K562 (cell line): ENCODE measurements at regions not wholly inside any gene's neighbourhood (a gene's known extent, or its start where the extent isn't known, plus 50 kb on each side); places are given as distances from the start of the nearest gene placed in this dataset.

Experiments used
- ATAC-seq: fragments of 200-7000 bp; cut with Tn5 transposase; 3 replicates; pipeline ENCODE4 v1.9.1; 2020; ENCODE audit warnings: moderate library complexity
- BruUV-seq: library from RNA; stranded (reverse); fragments of 400-500 nt; replicated peaks from 2 replicates; lab custom pipeline; 2021; lab: Mats Ljungman, UMichigan
- CTCF ChIA-PET: fragments of 300-600 bp; formaldehyde crosslinking; extraction: SDS; loops from one replicate; lab custom pipeline; 2021; ENCODE audit warnings: low intra/inter-chr PET ratio; lab: Yijun Ruan, JAX
- POLR2A ChIA-PET: fragments of 300-600, 350-650 bp; sonication (Branson Sonifier 250); formaldehyde crosslinking; extraction: SDS; loops from one replicate; lab custom pipeline; 2021; ENCODE audit warnings: antibody characterized with exemption, inconsistent platforms; lab: Yijun Ruan, JAX
- DNase-seq, 4 experiments: peaks; one replicate each; pipeline versions ENCODE4 v3.0.0 to v3.0.0-alpha.2; 2011 to 2018; ENCODE audit warnings: low spot score in 3 of 4, mixed read lengths in 3 of 4; ENCODE audit errors: extremely low read depth in 1 of 4
- FAIRE-seq: peaks from 2 replicates; lab custom pipeline; 2011; peaks lifted over from hg19 to GRCh38; lab: Jason Lieb, UNC
- H2AFZ ChIP-seq: 2 replicates; pipeline ENCODE4 v1.6.0; 2011; ENCODE audit warnings: low read depth, low read length, control low read depth, inconsistent platforms
- H3K27ac ChIP-seq: fragments of 200-600 bp; 3 replicates; pipeline ENCODE4 v1.8.0; 2011; ENCODE audit warnings: low read depth, mild to moderate bottlenecking, control low read depth, inconsistent platforms, low read length, moderate library complexity, mixed read lengths; ENCODE audit errors: extremely low read depth
- H3K27me3 ChIP-seq, 2 experiments: fragments of 300-600 bp in 1 of 2; 2 replicates in 1 of 2; 3 replicates in 1 of 2; pipeline versions ENCODE4 v1.6.0 to v1.8.0; 2011; ENCODE audit warnings: inconsistent platforms in 2 of 2, low read length in 2 of 2, mild to moderate bottlenecking in 1 of 2, mixed read lengths in 1 of 2, moderate library complexity in 1 of 2; ENCODE audit not compliant: control insufficient read depth in 2 of 2, insufficient read depth in 2 of 2
- H3K36me3 ChIP-seq: fragments of 300-600 bp; 3 replicates; pipeline ENCODE4 v1.8.0; 2011; ENCODE audit warnings: mild to moderate bottlenecking, low read length, inconsistent platforms; ENCODE audit not compliant: control insufficient read depth, insufficient read depth
- H3K4me1 ChIP-seq, 2 experiments: fragments of 200-600 bp in 1 of 2; replicated peaks in 1 of 2; 2 replicates in 1 of 2; 3 replicates in 1 of 2; pipeline versions ENCODE4 v1.5.1 to v1.8.0; 2011; ENCODE audit warnings: inconsistent platforms in 2 of 2, low read length in 2 of 2, mild to moderate bottlenecking in 1 of 2, mixed read lengths in 1 of 2, moderate library complexity in 1 of 2; ENCODE audit not compliant: control insufficient read depth in 2 of 2, insufficient read depth in 2 of 2
- H3K4me2 ChIP-seq: 2 replicates; pipeline ENCODE4 v1.6.1; 2011; ENCODE audit warnings: low read length, control low read depth, inconsistent platforms, mixed read lengths; ENCODE audit not compliant: insufficient read depth
- H3K4me3 ChIP-seq: fragments of 200-600 bp; sonication (generic), shearing (Covaris generic); 2 replicates; pipeline ENCODE4 v1.5.1; 2016; ENCODE audit warnings: control low read depth, inconsistent platforms
- H3K79me2 ChIP-seq: fragments of 200-600 bp; 3 replicates; pipeline ENCODE4 v1.8.0; 2011; ENCODE audit warnings: low read length, inconsistent platforms; ENCODE audit not compliant: control insufficient read depth, insufficient read depth
- H3K9ac ChIP-seq, 2 experiments: 2 replicates each; pipeline versions ENCODE4 v1.6.0 to v1.6.1; 2011; ENCODE audit warnings: low read depth in 2 of 2, low read length in 2 of 2, control low read depth in 1 of 2, inconsistent platforms in 1 of 2, mild to moderate bottlenecking in 1 of 2, mixed read lengths in 1 of 2; ENCODE audit not compliant: insufficient read depth in 1 of 2
- H3K9me1 ChIP-seq: one replicate; pipeline ENCODE4 v1.6.0; 2011; ENCODE audit warnings: inconsistent platforms, mild to moderate bottlenecking, low read length, moderate library complexity; ENCODE audit not compliant: control insufficient read depth, insufficient read depth
- H3K9me3 ChIP-seq: replicated peaks from 2 replicates; pipeline ENCODE4 v1.5.1; 2011; ENCODE audit warnings: low read depth, low read length, inconsistent platforms; ENCODE audit not compliant: control insufficient read depth, insufficient read depth
- H4K20me1 ChIP-seq: replicated peaks from 2 replicates; pipeline ENCODE4 v1.6.1; 2011; ENCODE audit warnings: low read length, inconsistent platforms, mixed read lengths; ENCODE audit not compliant: control insufficient read depth, insufficient read depth
- BRF1 ChIP-seq: IDR thresholded peaks from 3 replicates; pipeline ENCODE4 v1.6.1; 2011; ENCODE audit warnings: borderline replicate concordance, mild to moderate bottlenecking; ENCODE audit not compliant: insufficient read length; ENCODE audit errors: extremely low read depth
- POLR2AphosphoS2 ChIP-seq: IDR thresholded peaks from 2 replicates; pipeline ENCODE4 v1.6.1; 2012; ENCODE audit warnings: low read length, improper control_type of control experiment
- RUNX1 ChIP-seq: sonication (generic); IDR thresholded peaks from 2 replicates; pipeline ENCODE4 v1.6.1; 2016; ENCODE audit warnings: antibody characterized with exemption, low read depth
- SRSF7 ChIP-seq: fragments of 200-400 bp; formaldehyde crosslinking; optimal IDR thresholded peaks from 2 replicates; pipeline ENCODE3; 2017; ENCODE audit warnings: mild to moderate bottlenecking, low read depth, low read length
- TAF15 ChIP-seq: fragments of 200-400 bp; formaldehyde crosslinking; IDR thresholded peaks from 2 replicates; pipeline ENCODE4 v1.6.1; 2017; ENCODE audit warnings: mild to moderate bottlenecking, low read depth, low read length, moderate library complexity
- ZBTB1 ChIP-seq: sonication (generic); formaldehyde crosslinking; IDR thresholded peaks from 2 replicates; pipeline ENCODE4 v1.8.1; 2023; ENCODE audit warnings: missing genetic modification reagents, low read depth, mild to moderate bottlenecking, borderline replicate concordance
- WGBS: fragments of 100-300 bp; shearing (Covaris generic); methylation state at CpG from one replicate; pipeline ENCODE4 v1.1.6; 2016; ENCODE audit warnings: low coverage, mixed read lengths; ENCODE audit not compliant: insufficient coverage; ENCODE audit errors: missing lambda C conversion rate; 5-methylcytosine and 5-hydroxymethylcytosine counted together
- in situ Hi-C: fragments of 300-500 bp; cut with MboI; formaldehyde crosslinking; loops from 4 replicates; pipeline ENCODE4 v1.15.0; 2018; ENCODE audit warnings: inconsistent platforms, mixed read lengths
- intact Hi-C: fragments of 100-400 bp; cut with micrococcal nuclease; formaldehyde crosslinking; loops from 2 replicates; pipeline ENCODE4 v1.14.2; 2022
- TF ChIP-seq, protein P1 (sequence below): fragments of 450-650 bp; IDR thresholded peaks from 2 replicates; pipeline ENCODE4 v1.6.1; 2018; ENCODE audit warnings: mild to moderate bottlenecking, low read depth; ENCODE audit not compliant: partially characterized antibody

DNA sequence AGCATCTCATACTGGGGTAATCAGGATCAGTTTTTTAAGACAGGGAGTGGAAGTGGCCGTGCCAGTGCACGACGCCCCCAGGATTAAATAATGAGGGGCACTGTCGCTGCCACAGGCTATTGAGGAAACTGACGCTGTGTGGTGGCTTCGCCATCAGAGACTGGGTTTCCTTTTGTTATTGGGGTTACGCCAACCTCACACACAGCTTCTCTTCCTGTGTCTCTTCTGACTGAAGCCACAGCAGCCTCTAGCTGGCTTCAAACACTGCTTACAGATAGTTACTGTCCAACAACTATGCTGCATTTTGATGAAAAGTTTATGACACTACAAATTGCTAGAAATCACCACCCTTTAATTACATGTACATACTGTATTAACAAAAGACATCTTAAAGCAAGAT lies 521.9 kb upstream of the SALL3 start:
- Histone ChIP-seq H3K27ac (no peak overlapping the region), H3K4me3 (no peak overlapping the region), H3K9me1 (no peaks in the 10 kb centered on the region), H4K20me1 (no peaks in the 10 kb centered on the region), H3K9ac (no peak overlapping the region), H3K79me2 (no peaks in the 10 kb centered on the region), H3K9me3 (no peaks in the 10 kb centered on the region), H3K4me2 (no peak overlapping the region), H3K4me1 (no peaks in the 10 kb centered on the region), H3K36me3 (no peaks in the 10 kb centered on the region), H2AFZ (no peak overlapping the region), H3K27me3 (peaks cover 0 to 4% of the 10 kb centered on the region in 2 experiments; a peak in 1 of 5 replicates)
- BruUV-seq: no TSS peak
- ATAC-seq (no peak), FAIRE-seq (no peak), DNase-seq (no peak)
- in situ Hi-C loops (no loop called here), intact Hi-C loops (no loop called here)
- 0% methylated on average over 4 of the region's 7 CpGs for WGBS
- POLR2A ChIA-PET: no interaction called here
- CTCF ChIA-PET: no interaction called here
- TF ChIP-seq SRSF7: no peak
- no peak for TF ChIP-seq POLR2AphosphoS2
- TF ChIP-seq BRF1: no peak
- no peak for TF ChIP-seq ZBTB1 (CRISPR knock-in tag)
- TF ChIP-seq TAF15: no peak
- TF ChIP-seq RUNX1: no peak

- no peaks in the 10 kb centered on the region for H3K79me2 ChIP-seq
- DNase-seq: no peak
- H3K9me3 ChIP-seq: no peaks in the 10 kb centered on the region
- no peaks in the 10 kb centered on the region for H3K4me1 ChIP-seq
- H3K27ac ChIP-seq: no peak overlapping the region
- in situ Hi-C loops: no loop called here
- ChIA-PET POLR2A (no interaction called here), CTCF (no interaction called here)
- H4K20me1 ChIP-seq: no peaks in the 10 kb centered on the region
- no peak overlapping the region for H3K9ac ChIP-seq
- no peaks in the 10 kb centered on the region for H3K36me3 ChIP-seq
- BruUV-seq: no TSS peak
- no peak for ATAC-seq
- no peak for FAIRE-seq
- TF ChIP-seq, protein P1, sequence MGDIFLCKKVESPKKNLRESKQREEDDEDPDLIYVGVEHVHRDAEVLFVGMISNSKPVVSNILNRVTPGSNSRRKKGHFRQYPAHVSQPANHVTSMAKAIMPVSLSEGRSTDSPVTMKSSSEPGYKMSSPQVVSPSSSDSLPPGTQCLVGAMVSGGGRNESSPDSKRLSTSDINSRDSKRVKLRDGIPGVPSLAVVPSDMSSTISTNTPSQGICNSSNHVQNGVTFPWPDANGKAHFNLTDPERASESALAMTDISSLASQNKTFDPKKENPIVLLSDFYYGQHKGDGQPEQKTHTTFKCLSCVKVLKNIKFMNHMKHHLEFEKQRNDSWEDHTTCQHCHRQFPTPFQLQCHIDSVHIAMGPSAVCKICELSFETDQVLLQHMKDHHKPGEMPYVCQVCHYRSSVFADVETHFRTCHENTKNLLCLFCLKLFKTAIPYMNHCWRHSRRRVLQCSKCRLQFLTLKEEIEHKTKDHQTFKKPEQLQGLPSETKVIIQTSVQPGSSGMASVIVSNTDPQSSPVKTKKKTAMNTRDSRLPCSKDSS: no peak
- intact Hi-C loops: no loop called here
- H3K4me3 ChIP-seq: no peak overlapping the region
- H3K4me2 ChIP-seq: no peak overlapping the region
- H3K9me1 ChIP-seq: no peaks in the 10 kb centered on the region
- WGBS: 0% methylated on average over 3 of the region's 4 CpGs
- peaks cover 0 to 4% of the 10 kb centered on the region in 2 experiments; a peak in 1 of 5 replicates for H3K27me3 ChIP-seq
- H2AFZ ChIP-seq: no peak overlapping the region
Observed at GRCh38 chr18:78458356-78458755, 521.3 kb upstream of the SALL3 start.
